OCI-LY7 (cell line): ENCODE measurements at regions not wholly inside any gene's neighbourhood (a gene's known extent, or its start where the extent isn't known, plus 50 kb on each side); places are given as distances from the start of the nearest gene placed in this dataset.

ENCODE experiments used
- EZH2phosphoT487 ChIP-seq: fragments of 200-600 bp; sonication (generic); IDR thresholded peaks from 2 replicates; pipeline ENCODE4 v1.6.1; 2018; ENCODE audit warnings: low read depth, borderline replicate concordance, mild to moderate bottlenecking, mixed run types, antibody characterized with exemption, low read length, moderate library complexity, mixed read lengths
- TF ChIP-seq, protein P1 (sequence below): fragments of 200-600 bp; sonication (generic); conservative IDR thresholded peaks from 2 replicates; pipeline ENCODE4 v1.5.1; 2014; ENCODE audit warnings: mild to moderate bottlenecking, antibody characterized with exemption, low read length, moderate library complexity, mixed read lengths

DNA sequence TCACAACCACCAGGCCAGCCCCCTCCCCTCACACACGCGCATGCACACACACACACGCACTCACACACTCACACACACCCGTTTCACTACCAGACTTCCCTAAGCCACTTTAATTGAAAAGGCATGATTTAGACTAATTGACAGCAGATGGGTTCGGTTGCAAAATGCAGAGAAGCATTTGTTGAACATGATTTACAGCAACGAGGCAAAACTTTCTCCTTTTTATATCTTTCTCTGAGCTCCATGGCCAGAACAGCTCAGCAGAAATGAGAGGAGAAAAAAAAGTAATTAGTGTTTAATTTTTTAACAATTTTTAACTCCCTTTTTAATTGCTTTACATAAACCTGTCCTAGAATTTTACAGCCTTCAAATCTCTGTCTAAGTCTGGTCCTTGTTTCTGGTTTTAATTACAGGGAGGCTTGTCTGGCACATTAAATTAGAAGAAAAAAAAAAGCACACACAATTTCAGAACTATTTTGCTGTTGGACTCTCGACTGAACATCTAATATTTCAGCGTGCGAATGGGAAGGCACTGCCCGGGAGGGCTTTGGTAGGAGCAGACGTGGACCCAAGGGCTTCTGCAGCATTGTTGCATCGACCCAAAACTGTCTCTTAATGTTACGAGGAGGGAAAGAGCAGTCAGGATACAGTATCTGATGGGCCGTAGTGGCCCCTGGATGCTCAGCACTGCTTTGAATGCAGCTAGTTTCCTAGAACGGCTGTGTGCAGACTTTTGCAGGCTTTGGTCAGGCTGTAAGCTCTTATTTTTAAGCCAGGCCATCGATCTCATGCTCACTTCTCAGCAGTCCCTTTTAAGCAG is 255.9 kb downstream of the SOX9 start:
- TF ChIP-seq, protein P1, sequence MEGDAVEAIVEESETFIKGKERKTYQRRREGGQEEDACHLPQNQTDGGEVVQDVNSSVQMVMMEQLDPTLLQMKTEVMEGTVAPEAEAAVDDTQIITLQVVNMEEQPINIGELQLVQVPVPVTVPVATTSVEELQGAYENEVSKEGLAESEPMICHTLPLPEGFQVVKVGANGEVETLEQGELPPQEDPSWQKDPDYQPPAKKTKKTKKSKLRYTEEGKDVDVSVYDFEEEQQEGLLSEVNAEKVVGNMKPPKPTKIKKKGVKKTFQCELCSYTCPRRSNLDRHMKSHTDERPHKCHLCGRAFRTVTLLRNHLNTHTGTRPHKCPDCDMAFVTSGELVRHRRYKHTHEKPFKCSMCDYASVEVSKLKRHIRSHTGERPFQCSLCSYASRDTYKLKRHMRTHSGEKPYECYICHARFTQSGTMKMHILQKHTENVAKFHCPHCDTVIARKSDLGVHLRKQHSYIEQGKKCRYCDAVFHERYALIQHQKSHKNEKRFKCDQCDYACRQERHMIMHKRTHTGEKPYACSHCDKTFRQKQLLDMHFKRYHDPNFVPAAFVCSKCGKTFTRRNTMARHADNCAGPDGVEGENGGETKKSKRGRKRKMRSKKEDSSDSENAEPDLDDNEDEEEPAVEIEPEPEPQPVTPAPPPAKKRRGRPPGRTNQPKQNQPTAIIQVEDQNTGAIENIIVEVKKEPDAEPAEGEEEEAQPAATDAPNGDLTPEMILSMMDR, result no peak
- no peak for TF ChIP-seq EZH2phosphoT487
